HCT116 (cell line): ENCODE measurements at regions not wholly inside any gene's neighbourhood (a gene's known extent, or its start where the extent isn't known, plus 50 kb on each side); places are given as distances from the start of the nearest gene placed in this dataset.

Source experiments
- ATAC-seq: fragments of 200-7000 bp; cut with Tn5 transposase; 2 replicates; pipeline ENCODE4 v1.9.1; 2020; ENCODE audit warnings: mild to moderate bottlenecking, moderate library complexity
- BruUV-seq: library from RNA; stranded (reverse); fragments of 400-500 nt; replicated peaks from 2 replicates; lab custom pipeline; 2021; lab: Mats Ljungman, UMichigan
- CTCF ChIA-PET: fragments of 300-600 bp; sonication (Branson Sonifier 250); formaldehyde crosslinking; loops from one replicate; lab custom pipeline; 2021; ENCODE audit warnings: antibody characterized with exemption; lab: Charles Lee
- POLR2A ChIA-PET: fragments of 300-600, 350-600 bp; sonication (Branson Sonifier 250); formaldehyde crosslinking; loops from one replicate; lab custom pipeline; 2021; ENCODE audit warnings: antibody characterized with exemption; lab: Charles Lee
- RAD21 ChIA-PET, 2 experiments: fragments of 300-600 bp; sonication (Branson Sonifier 250); formaldehyde crosslinking; loops; one replicate each; lab custom pipeline; 2023; ENCODE audit warnings: low total read pairs in 2 of 2; ENCODE audit not compliant: uncharacterized antibody in 2 of 2, unreplicated experiment in 2 of 2, low non-redundant PET in 1 of 2; lab: Charles Lee
- DNase-seq: peaks from one replicate; pipeline ENCODE4 v3.0.0-alpha.2; 2010; ENCODE audit warnings: low read depth, low spot score
- H2AFZ ChIP-seq: fragments of 200-600 bp; shearing (Covaris generic), sonication (generic); 2 replicates; pipeline ENCODE4 v1.6.1; 2017; ENCODE audit warnings: low read depth, mixed run types, mixed read lengths, antibody characterized with exemption, low read length; ENCODE audit not compliant: poor library complexity, severe bottlenecking
- H3K27ac ChIP-seq: 2 replicates; pipeline ENCODE4 v1.5.1; 2012; ENCODE audit warnings: low read depth, low read length
- H3K27me3 ChIP-seq: fragments of 200-600 bp; sonication (generic); 2 replicates; pipeline ENCODE4 v1.6.1; 2016; ENCODE audit warnings: mixed run types, low read length, mixed read lengths; ENCODE audit not compliant: insufficient read depth
- H3K36me3 ChIP-seq, 2 experiments: fragments of 200-500 bp in 1 of 2; fragments of 200-600 bp in 1 of 2; sonication (Bioruptor generic) in 1 of 2; sonication (generic) in 1 of 2; 2 replicates each; pipeline versions ENCODE4 v1.5.1 to v1.6.1; 2014 to 2016; ENCODE audit warnings: low read length in 2 of 2, inconsistent platforms in 1 of 2, mixed read lengths in 1 of 2, mixed run types in 1 of 2; ENCODE audit not compliant: insufficient read depth in 2 of 2, control insufficient read depth in 1 of 2
- H3K4me1 ChIP-seq, 2 experiments: fragments of 200-600 bp in 1 of 2; sonication (generic) in 1 of 2; 2 replicates each; pipeline versions ENCODE4 v1.5.1 to v1.6.1; 2012 to 2017; ENCODE audit warnings: low read length in 2 of 2, inconsistent platforms in 1 of 2, mild to moderate bottlenecking in 1 of 2, mixed read lengths in 1 of 2, mixed run types in 1 of 2, moderate library complexity in 1 of 2; ENCODE audit not compliant: insufficient read depth in 2 of 2, control insufficient read depth in 1 of 2
- H3K4me2 ChIP-seq: fragments of 200-600 bp; sonication (generic); 2 replicates; pipeline ENCODE4 v1.6.1; 2017; ENCODE audit warnings: mixed run types, low read length, mixed read lengths
- H3K4me3 ChIP-seq, 2 experiments: fragments of 200-600 bp in 1 of 2; sonication (generic) in 1 of 2; replicated peaks in 1 of 2; 2 replicates each; pipeline ENCODE4 v1.5.1; 2011 to 2016; ENCODE audit warnings: low read length in 2 of 2, control low read depth in 1 of 2, low read depth in 1 of 2, mild to moderate bottlenecking in 1 of 2, mixed read lengths in 1 of 2, mixed run types in 1 of 2
- H3K79me2 ChIP-seq: fragments of 200-600 bp; sonication (generic); 2 replicates; pipeline ENCODE4 v1.6.1; 2017; ENCODE audit warnings: mild to moderate bottlenecking, mixed run types, low read length, moderate library complexity, mixed read lengths; ENCODE audit not compliant: insufficient read depth
- H3K9ac ChIP-seq: fragments of 200-600 bp; sonication (generic); 2 replicates; pipeline ENCODE4 v1.6.1; 2016; ENCODE audit warnings: low read length, mixed read lengths
- H3K9me2 ChIP-seq: fragments of 200-600 bp; sonication (generic), shearing (Covaris generic); 2 replicates; pipeline ENCODE4 v1.6.1; 2017; ENCODE audit warnings: mixed run types, mild to moderate bottlenecking, moderate library complexity; ENCODE audit not compliant: insufficient read depth
- H3K9me3 ChIP-seq, 2 experiments: fragments of 200-500 bp in 1 of 2; fragments of 200-600 bp in 1 of 2; sonication (Bioruptor generic) in 1 of 2; sonication (generic) in 1 of 2; 2 replicates each; pipeline ENCODE4 v1.6.1; 2014 to 2017; ENCODE audit warnings: low read length in 2 of 2, mixed read lengths in 2 of 2, inconsistent platforms in 1 of 2, low read depth in 1 of 2, mild to moderate bottlenecking in 1 of 2, mixed run types in 1 of 2, moderate library complexity in 1 of 2; ENCODE audit not compliant: control insufficient read depth in 1 of 2, insufficient read depth in 1 of 2
- H4K20me1 ChIP-seq: fragments of 200-600 bp; sonication (generic), shearing (Covaris generic); 2 replicates; pipeline ENCODE4 v1.6.1; 2017; ENCODE audit warnings: mixed run types, mild to moderate bottlenecking, moderate library complexity; ENCODE audit not compliant: insufficient read depth
- CBX3 ChIP-seq: IDR thresholded peaks from 2 replicates; pipeline ENCODE4 v1.6.1; 2012; ENCODE audit warnings: low read depth
- EGR1 ChIP-seq: IDR thresholded peaks from 2 replicates; pipeline ENCODE4 v1.6.1; 2012; ENCODE audit warnings: low read depth
- FOSL1 ChIP-seq: IDR thresholded peaks from 2 replicates; pipeline ENCODE4 v1.6.1; 2012; ENCODE audit warnings: low read depth
- MAX ChIP-seq: IDR thresholded peaks from 2 replicates; pipeline ENCODE4 v1.6.1; 2012
- REST ChIP-seq: IDR thresholded peaks from 2 replicates; pipeline ENCODE4 v1.6.1; 2012; ENCODE audit warnings: low read depth
- SP1 ChIP-seq: IDR thresholded peaks from 2 replicates; pipeline ENCODE4 v1.6.1; 2012; ENCODE audit warnings: low read depth
- intact Hi-C: fragments of 100-400 bp; cut with micrococcal nuclease; formaldehyde crosslinking; loops from 2 replicates; pipeline ENCODE4 v1.10.0; 2022

- ATAC-seq (no peak), DNase-seq (peak; percentile 4)
- H3K9me3 ChIP-seq, result peaks cover 8% of the 10 kb centered on the region in 2 experiments; a peak in 2 of 4 replicates
- H2AFZ ChIP-seq, result no peak overlapping the region
- ChIA-PET RAD21 (no interaction called here), POLR2A (no interaction called here), CTCF (no interaction called here)
- H3K27me3 ChIP-seq, result no peaks in the 10 kb centered on the region
- no peak overlapping the region for H3K9ac ChIP-seq
- peak; percentile 34; the same call in 1 of the 2 replicates for TF ChIP-seq CBX3
- TF ChIP-seq EGR1, result no peak
- TF ChIP-seq REST, result no peak
- no peak for TF ChIP-seq SP1
- no peak overlapping the region for H3K27ac ChIP-seq
- no peaks in the 10 kb centered on the region for H3K36me3 ChIP-seq
- H3K79me2 ChIP-seq, result no peaks in the 10 kb centered on the region
- no peak overlapping the region for H3K4me2 ChIP-seq
- H4K20me1 ChIP-seq, result no peaks in the 10 kb centered on the region
- H3K4me1 ChIP-seq, result no peaks in the 10 kb centered on the region
- no TSS peak for BruUV-seq
- H3K9me2 ChIP-seq, result no peaks in the 10 kb centered on the region
- intact Hi-C loops, result no loop called here
- no peak overlapping the region for H3K4me3 ChIP-seq
Measured at GRCh38 chr14:66216763-66217162, 269.4 kb upstream of the CCDC196 start.

- DNase-seq, result no peak
- Histone ChIP-seq H3K4me2 (no peak overlapping the region), H3K4me1 (no peaks in the 10 kb centered on the region), H3K27me3 (no peaks in the 10 kb centered on the region), H3K27ac (no peak overlapping the region), H4K20me1 (no peaks in the 10 kb centered on the region), H3K9ac (no peak overlapping the region), H3K9me2 (no peaks in the 10 kb centered on the region), H3K79me2 (no peaks in the 10 kb centered on the region), H2AFZ (no peak overlapping the region), H3K36me3 (no peaks in the 10 kb centered on the region), H3K9me3 (peaks cover 8% of the 10 kb centered on the region in 2 experiments; a peak in 2 of 4 replicates), H3K4me3 (no peak overlapping the region)
- BruUV-seq, result no TSS peak
- no peak for TF ChIP-seq FOSL1
- TF ChIP-seq MAX, result no peak
- POLR2A ChIA-PET, result no interaction called here
- intact Hi-C loops, result no loop called here
- CTCF ChIA-PET, result no interaction called here
- RAD21 ChIA-PET, result no interaction called here
- no peak for ATAC-seq
Measured at GRCh38 chr14:66219886-66220285, 266.3 kb upstream of the CCDC196 start.
